ENCODE measurements at regions not wholly inside any gene's neighbourhood (a gene's known extent, or its start where the extent isn't known, plus 50 kb on each side); places are given as distances from the start of the nearest gene placed in this dataset.

DNA sequence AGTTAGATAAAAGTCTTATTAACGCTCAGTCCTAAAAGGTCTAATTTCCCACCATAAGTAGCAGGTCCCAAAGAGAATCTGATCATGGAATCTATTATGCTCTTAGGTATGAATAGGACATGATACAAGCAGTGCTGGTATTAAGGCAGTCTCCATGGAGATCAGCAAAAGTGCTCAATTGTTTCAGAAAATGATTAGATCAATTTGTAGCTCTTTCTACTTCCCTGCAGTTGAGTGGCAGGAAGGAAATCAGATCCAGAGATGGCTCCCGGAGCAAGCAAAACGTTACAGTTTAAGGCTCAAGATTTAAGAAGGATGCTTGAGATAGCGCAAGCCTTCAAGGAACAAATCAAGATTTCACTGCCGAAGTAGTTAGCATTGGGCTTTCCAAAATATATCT, 205.7 kb downstream of the DRD1 start:
- no peak for DNase-seq (ENCODE audit: low spot score)
- Histone ChIP-seq H3K9me3 (ENCODE audit: low read length) (no peaks in the 10 kb centered on the region), H2AFZ (ENCODE audit: low read length) (no peak overlapping the region), H4K20me1 (ENCODE audit: insufficient read depth, low read length) (no peaks in the 10 kb centered on the region), H3K27ac (ENCODE audit: low read depth, low read length, poor library complexity, severe bottlenecking) (no peak overlapping the region), H3K79me2 (ENCODE audit: insufficient read depth, low read depth, low read length) (no peaks in the 10 kb centered on the region), H3K4me3 (ENCODE audit: low read depth, low read length, poor library complexity, severe bottlenecking) (no peak overlapping the region), H3K36me3 (ENCODE audit: insufficient read depth, low read length) (no peaks in the 10 kb centered on the region), H3K4me2 (ENCODE audit: low read length) (no peak overlapping the region), H3K9me2 (ENCODE audit: insufficient read depth, low read length) (no peaks in the 10 kb centered on the region), H3K4me1 (ENCODE audit: insufficient read depth, low read length, poor library complexity, severe bottlenecking) (no peaks in the 10 kb centered on the region)
- intact Hi-C loops (cut with micrococcal nuclease; ENCODE audit: unreplicated experiment) = no loop called here
- TF ChIP-seq EZH2phosphoT487 (IDR thresholded peaks at IDR 0.05; ENCODE audit: borderline replicate concordance, low read depth, low read length) = no peak
- TF ChIP-seq, protein P1, sequence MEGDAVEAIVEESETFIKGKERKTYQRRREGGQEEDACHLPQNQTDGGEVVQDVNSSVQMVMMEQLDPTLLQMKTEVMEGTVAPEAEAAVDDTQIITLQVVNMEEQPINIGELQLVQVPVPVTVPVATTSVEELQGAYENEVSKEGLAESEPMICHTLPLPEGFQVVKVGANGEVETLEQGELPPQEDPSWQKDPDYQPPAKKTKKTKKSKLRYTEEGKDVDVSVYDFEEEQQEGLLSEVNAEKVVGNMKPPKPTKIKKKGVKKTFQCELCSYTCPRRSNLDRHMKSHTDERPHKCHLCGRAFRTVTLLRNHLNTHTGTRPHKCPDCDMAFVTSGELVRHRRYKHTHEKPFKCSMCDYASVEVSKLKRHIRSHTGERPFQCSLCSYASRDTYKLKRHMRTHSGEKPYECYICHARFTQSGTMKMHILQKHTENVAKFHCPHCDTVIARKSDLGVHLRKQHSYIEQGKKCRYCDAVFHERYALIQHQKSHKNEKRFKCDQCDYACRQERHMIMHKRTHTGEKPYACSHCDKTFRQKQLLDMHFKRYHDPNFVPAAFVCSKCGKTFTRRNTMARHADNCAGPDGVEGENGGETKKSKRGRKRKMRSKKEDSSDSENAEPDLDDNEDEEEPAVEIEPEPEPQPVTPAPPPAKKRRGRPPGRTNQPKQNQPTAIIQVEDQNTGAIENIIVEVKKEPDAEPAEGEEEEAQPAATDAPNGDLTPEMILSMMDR (conservative IDR thresholded peaks at IDR 0.05; ENCODE audit: low read length) = no peak
- CTCF ChIA-PET (ENCODE audit: unreplicated experiment) = no interaction called here
- POLR2A ChIA-PET = interaction anchor here (0.9 kb wide), 2 partner anchors 9 to 46 kb away, joined by 3 to 5 read pairs; no protein-coding TSS in a partner anchor
- BruUV-seq (replicated peaks) = no TSS peak

DNA sequence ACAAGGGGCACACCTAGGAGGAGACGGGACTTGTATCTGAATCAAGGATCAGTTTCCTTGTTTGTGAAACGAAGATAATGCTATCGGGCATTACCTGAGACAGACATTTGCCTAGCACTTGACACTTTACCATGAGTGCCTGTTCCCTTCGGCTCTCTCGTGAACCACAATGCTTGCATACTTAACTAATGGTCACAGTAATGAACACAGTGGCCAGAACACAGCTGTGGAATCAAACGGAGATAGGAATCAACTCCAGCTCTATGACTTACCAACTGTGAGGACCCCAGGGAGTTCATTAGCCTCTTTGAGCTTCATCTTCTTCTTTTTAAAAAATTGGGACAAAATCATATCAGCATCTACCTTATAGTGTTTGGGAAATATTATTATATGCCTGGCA, 207.8 kb downstream of the DRD1 start:
- no TSS peak for BruUV-seq (replicated peaks)

DNA sequence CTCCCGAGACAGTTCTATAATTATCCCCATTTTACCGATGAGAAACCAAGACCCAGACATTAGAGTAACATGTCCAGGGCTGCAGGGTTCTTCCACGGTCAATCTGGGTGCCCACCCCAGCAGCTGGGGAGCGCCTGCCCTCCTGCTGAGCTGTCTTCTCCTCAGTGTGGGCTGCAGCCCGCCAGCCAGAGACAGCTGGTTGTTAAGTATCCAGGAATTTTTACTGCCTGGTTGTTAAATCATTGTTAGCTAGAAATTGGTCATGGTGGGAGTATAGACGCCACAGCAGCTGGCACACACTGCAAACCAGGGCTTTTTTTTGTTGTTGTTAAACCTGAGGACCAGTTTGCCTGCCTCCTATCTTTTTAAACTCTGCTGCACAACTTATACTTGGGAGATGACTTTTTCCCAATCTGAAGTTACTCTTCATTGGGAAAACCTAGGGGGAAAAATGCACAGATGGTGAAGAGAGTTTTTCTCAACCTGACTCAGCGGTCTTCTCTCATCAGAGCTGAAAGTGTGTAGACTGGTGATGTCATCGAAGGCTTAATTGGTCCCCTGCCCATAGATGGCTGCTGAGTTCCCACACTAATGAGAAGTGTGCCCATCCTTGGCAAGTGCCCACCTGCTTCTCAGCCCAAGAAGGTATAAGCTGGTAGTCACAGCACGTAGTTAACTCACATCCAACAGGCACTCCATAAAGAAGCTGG, 208.6 kb downstream of the DRD1 start:
- CTCF ChIA-PET (ENCODE audit: unreplicated experiment) = no interaction called here
- Histone ChIP-seq H3K9me2 (ENCODE audit: insufficient read depth, low read length) (no peaks in the 10 kb centered on the region), H3K36me3 (ENCODE audit: insufficient read depth, low read length) (no peaks in the 10 kb centered on the region), H3K4me2 (ENCODE audit: low read length) (no peak overlapping the region), H3K79me2 (ENCODE audit: insufficient read depth, low read depth, low read length) (no peaks in the 10 kb centered on the region), H3K9me3 (ENCODE audit: low read length) (no peaks in the 10 kb centered on the region), H3K4me3 (ENCODE audit: low read depth, low read length, poor library complexity, severe bottlenecking) (no peak overlapping the region), H3K4me1 (ENCODE audit: insufficient read depth, low read length, poor library complexity, severe bottlenecking) (no peaks in the 10 kb centered on the region), H2AFZ (ENCODE audit: low read length) (no peak overlapping the region), H3K27ac (ENCODE audit: low read depth, low read length, poor library complexity, severe bottlenecking) (no peak overlapping the region), H4K20me1 (ENCODE audit: insufficient read depth, low read length) (no peaks in the 10 kb centered on the region)
- TF ChIP-seq, protein P1 (conservative IDR thresholded peaks at IDR 0.05; ENCODE audit: low read length) = no peak
- intact Hi-C loops (cut with micrococcal nuclease; ENCODE audit: unreplicated experiment) = no loop called here
- DNase-seq (ENCODE audit: low spot score) = no peak
- BruUV-seq (replicated peaks) = no TSS peak
- POLR2A ChIA-PET = no interaction called here

More for the DNA sequence above, 207.8 kb downstream of the DRD1 start:
- H3K27ac ChIP-seq (ENCODE audit: low read depth, low read length, poor library complexity, severe bottlenecking) = no peak overlapping the region
- no peaks in the 10 kb centered on the region for H3K4me1 ChIP-seq (ENCODE audit: insufficient read depth, low read length, poor library complexity, severe bottlenecking)
- TF ChIP-seq EZH2phosphoT487 (IDR thresholded peaks at IDR 0.05; ENCODE audit: borderline replicate concordance, low read depth, low read length) = no peak
- TF ChIP-seq, protein P1 (conservative IDR thresholded peaks at IDR 0.05; ENCODE audit: low read length) = no peak
- no peaks in the 10 kb centered on the region for H3K79me2 ChIP-seq (ENCODE audit: insufficient read depth, low read depth, low read length)
- no peak for DNase-seq (ENCODE audit: low spot score)
- H2AFZ ChIP-seq (ENCODE audit: low read length) = no peak overlapping the region
- no peaks in the 10 kb centered on the region for H3K9me3 ChIP-seq (ENCODE audit: low read length)
- no peak overlapping the region for H3K4me2 ChIP-seq (ENCODE audit: low read length)
- H4K20me1 ChIP-seq (ENCODE audit: insufficient read depth, low read length) = no peaks in the 10 kb centered on the region
- ChIA-PET POLR2A (interaction anchor here (0.7 kb wide), 1 partner anchor 595 kb away, joined by 4 read pairs; no protein-coding TSS in a partner anchor), CTCF (ENCODE audit: unreplicated experiment) (no interaction called here)
- no peak overlapping the region for H3K4me3 ChIP-seq (ENCODE audit: low read depth, low read length, poor library complexity, severe bottlenecking)
- intact Hi-C loops (cut with micrococcal nuclease; ENCODE audit: unreplicated experiment) = no loop called here
- no peaks in the 10 kb centered on the region for H3K9me2 ChIP-seq (ENCODE audit: insufficient read depth, low read length)
- H3K36me3 ChIP-seq (ENCODE audit: insufficient read depth, low read length) = no peaks in the 10 kb centered on the region
